ENCODE measurements at regions not wholly inside any gene's neighbourhood (a gene's known extent, or its start where the extent isn't known, plus 50 kb on each side); places are given as distances from the start of the nearest gene placed in this dataset.

DNA sequence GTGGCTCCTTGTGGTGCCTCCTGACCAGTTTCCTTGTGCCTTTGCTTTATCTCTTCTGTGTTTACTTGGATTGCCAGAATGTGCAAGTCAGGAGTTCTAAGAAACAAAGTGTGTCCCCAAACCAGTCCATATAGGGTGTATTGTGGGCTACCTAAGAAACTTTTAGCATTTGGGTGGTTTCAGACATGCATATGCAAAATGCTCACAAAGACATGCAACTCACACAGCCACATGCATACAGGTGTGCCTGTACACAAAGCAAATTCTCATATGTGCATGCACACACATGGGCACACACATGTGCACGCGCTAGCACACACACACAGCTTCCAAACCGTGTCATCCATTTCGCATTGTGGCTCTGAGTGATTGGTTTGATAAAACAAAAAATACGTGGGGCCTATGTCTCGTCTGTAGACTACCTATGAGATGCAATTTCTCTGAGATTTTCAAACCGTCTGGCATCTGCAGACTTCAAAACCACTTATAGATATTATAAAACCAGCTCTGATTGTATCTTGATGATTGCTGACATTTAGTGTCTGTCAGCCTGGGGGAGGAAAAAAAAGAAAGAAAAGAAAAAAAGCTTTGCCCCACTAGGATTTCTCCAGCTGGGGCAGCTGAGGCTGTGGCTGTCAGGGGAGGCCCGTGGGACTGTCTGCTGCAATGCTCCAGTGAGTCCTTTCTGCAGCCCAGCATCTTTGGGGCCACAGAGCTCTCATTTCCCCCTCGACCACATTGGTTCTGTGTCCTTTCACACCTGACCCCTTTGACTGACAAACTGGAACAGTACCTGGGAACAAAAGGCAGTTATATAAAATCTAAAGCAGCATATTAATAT, 556.1 kb downstream of the CMPK2 start:
- TF ChIP-seq CTCF (IDR thresholded peaks at IDR 0.05 in 8 of 11, conservative IDR thresholded peaks at IDR 0.05 in 3 of 11): no peak
- no peak for TF ChIP-seq POLR2A (IDR thresholded peaks at IDR 0.05)
- no peak for TF ChIP-seq POLR2AphosphoS5 (IDR thresholded peaks at IDR 0.05)

Measured in spleen (tissue), 7 donors.